IMR-90 (cell line): ENCODE measurements at regions not wholly inside any gene's neighbourhood (a gene's known extent, or its start where the extent isn't known, plus 50 kb on each side); places are given as distances from the start of the nearest gene placed in this dataset.

Source experiments
- ATAC-seq: fragments of 200-7000 bp; cut with Tn5 transposase; 2 replicates; pipeline ENCODE4 v1.9.1; 2020; ENCODE audit warnings: low read depth, mild to moderate bottlenecking, moderate library complexity
- BruUV-seq: library from RNA; stranded (reverse); fragments of 400-500 nt; replicated peaks from 2 replicates; lab custom pipeline; 2021; lab: Mats Ljungman, UMichigan
- CTCF ChIA-PET: fragments of 300-600 bp; formaldehyde crosslinking; extraction: SDS; loops from one replicate; lab custom pipeline; 2021; ENCODE audit warnings: antibody characterized with exemption; lab: Yijun Ruan, JAX
- POLR2A ChIA-PET: fragments of 300-600 bp; sonication (Branson Sonifier 250); formaldehyde crosslinking; loops from one replicate; lab custom pipeline; 2022; ENCODE audit warnings: antibody characterized with exemption; ENCODE audit not compliant: unreplicated experiment; lab: Charles Lee
- DNase-seq: peaks from one replicate; pipeline ENCODE4 v3.0.0; 2013
- H2AFZ ChIP-seq: replicated peaks from 2 replicates; pipeline ENCODE3; 2013; ENCODE audit warnings: low read length, mild to moderate bottlenecking; ENCODE audit not compliant: poor library complexity
- H2AK5ac ChIP-seq: 2 replicates; pipeline ENCODE4 v1.6.1; 2013; ENCODE audit warnings: low read depth, low read length, inconsistent platforms
- H2AK9ac ChIP-seq: replicated peaks from 2 replicates; pipeline ENCODE3; 2013; ENCODE audit warnings: mild to moderate bottlenecking, low read depth, low read length, moderate library complexity; ENCODE audit not compliant: poor library complexity
- H2BK120ac ChIP-seq: 2 replicates; pipeline ENCODE4 v1.6.1; 2013; ENCODE audit warnings: low read depth, low read length, inconsistent platforms
- H2BK15ac ChIP-seq: 3 replicates; pipeline ENCODE4 v1.6.1; 2013; ENCODE audit warnings: low read depth, low read length, inconsistent platforms
- H2BK20ac ChIP-seq: 2 replicates; pipeline ENCODE4 v1.6.1; 2013; ENCODE audit warnings: low read depth, mild to moderate bottlenecking, inconsistent platforms, low read length, moderate library complexity
- H2BK5ac ChIP-seq: 2 replicates; pipeline ENCODE4 v1.6.1; 2013; ENCODE audit warnings: mild to moderate bottlenecking, low read depth, low read length, inconsistent platforms; ENCODE audit not compliant: poor library complexity, severe bottlenecking
- H3K14ac ChIP-seq: replicated peaks from 2 replicates; pipeline ENCODE4 v1.6.1; 2013; ENCODE audit warnings: low read depth, low read length, inconsistent platforms
- H3K18ac ChIP-seq: 2 replicates; pipeline ENCODE4 v1.6.1; 2013; ENCODE audit warnings: low read depth, low read length, control low read depth
- H3K23ac ChIP-seq: 2 replicates; pipeline ENCODE4 v1.6.1; 2013; ENCODE audit warnings: low read depth, low read length, inconsistent platforms
- H3K27ac ChIP-seq: 2 replicates; pipeline ENCODE4 v1.5.1; 2013; ENCODE audit warnings: mild to moderate bottlenecking, control low read depth, low read length; ENCODE audit not compliant: insufficient read depth
- H3K27me3 ChIP-seq: 2 replicates; pipeline ENCODE4 v1.6.1; 2013; ENCODE audit warnings: low read length; ENCODE audit not compliant: control insufficient read depth, insufficient read depth
- H3K36me3 ChIP-seq: 2 replicates; pipeline ENCODE4 v1.6.1; 2013; ENCODE audit warnings: low read length, mixed read lengths; ENCODE audit not compliant: control insufficient read depth, insufficient read depth
- H3K4ac ChIP-seq: 2 replicates; pipeline ENCODE4 v1.6.1; 2013; ENCODE audit warnings: low read depth, low read length, inconsistent platforms
- H3K4me1 ChIP-seq: 2 replicates; pipeline ENCODE4 v1.6.1; 2013; ENCODE audit warnings: low read length, mixed read lengths; ENCODE audit not compliant: control insufficient read depth, insufficient read depth
- H3K4me2 ChIP-seq: 2 replicates; pipeline ENCODE4 v1.6.1; 2013; ENCODE audit warnings: low read depth, mild to moderate bottlenecking, control low read depth, low read length, moderate library complexity
- H3K4me3 ChIP-seq: 2 replicates; pipeline ENCODE4 v1.5.1; 2013; ENCODE audit warnings: low read depth, mild to moderate bottlenecking, control low read depth, low read length, moderate library complexity; ENCODE audit not compliant: insufficient read depth
- H3K56ac ChIP-seq: 2 replicates; pipeline ENCODE4 v1.6.1; 2013; ENCODE audit warnings: low read length, inconsistent platforms; ENCODE audit not compliant: insufficient read depth; ENCODE audit errors: extremely low read depth
- H3K79me1 ChIP-seq, 2 experiments: 2 replicates each; pipeline ENCODE4 v1.6.1; 2013; ENCODE audit warnings: low read length in 2 of 2, inconsistent platforms in 1 of 2, low read depth in 1 of 2
- H3K9ac ChIP-seq: 2 replicates; pipeline ENCODE4 v1.6.1; 2013; ENCODE audit warnings: low read depth, low read length, control low read depth
- H3K9me1 ChIP-seq: 2 replicates; pipeline ENCODE4 v1.6.1; 2013; ENCODE audit warnings: low read length, inconsistent platforms; ENCODE audit not compliant: insufficient read depth
- H3K9me3 ChIP-seq: 2 replicates; pipeline ENCODE4 v1.6.1; 2013; ENCODE audit warnings: low read length; ENCODE audit not compliant: control insufficient read depth, insufficient read depth
- H4K20me1 ChIP-seq: 2 replicates; pipeline ENCODE4 v1.6.1; 2013; ENCODE audit warnings: low read length, inconsistent platforms; ENCODE audit not compliant: insufficient read depth
- H4K5ac ChIP-seq: 2 replicates; pipeline ENCODE4 v1.6.1; 2013; ENCODE audit warnings: mild to moderate bottlenecking, low read depth, low read length, control low read depth
- H4K8ac ChIP-seq, 2 experiments: 2 replicates each; pipeline ENCODE4 v1.6.1; 2013; ENCODE audit warnings: low read depth in 2 of 2, low read length in 2 of 2, control low read depth in 1 of 2, inconsistent platforms in 1 of 2
- H4K91ac ChIP-seq: 2 replicates; pipeline ENCODE4 v1.6.1; 2013; ENCODE audit warnings: low read depth, low read length, inconsistent platforms; ENCODE audit not compliant: insufficient read depth
- BHLHE40 ChIP-seq: fragments of 150-350 bp; IDR thresholded peaks from 2 replicates; pipeline ENCODE4 v1.6.1; 2016; ENCODE audit warnings: mild to moderate bottlenecking, low read depth, low read length
- CEBPB ChIP-seq: IDR thresholded peaks from 2 replicates; pipeline ENCODE4 v1.6.1; 2012; ENCODE audit warnings: low read depth, low read length, improper control_type of control experiment
- FOS ChIP-seq: fragments of 150-350 bp; IDR thresholded peaks from 2 replicates; pipeline ENCODE4 v1.6.1; 2016; ENCODE audit warnings: low read depth, low read length
- MAZ ChIP-seq: IDR thresholded peaks from 2 replicates; pipeline ENCODE4 v1.6.1; 2012; ENCODE audit warnings: low read depth, mild to moderate bottlenecking, low read length, improper control_type of control experiment, moderate library complexity, borderline replicate concordance
- MXI1 ChIP-seq: IDR thresholded peaks from 2 replicates; pipeline ENCODE4 v1.6.1; 2012; ENCODE audit warnings: low read depth, mild to moderate bottlenecking, low read length, moderate library complexity, borderline replicate concordance
- NFE2L2 ChIP-seq: fragments of 150-350 bp; IDR thresholded peaks from 2 replicates; pipeline ENCODE4 v1.6.1; 2016; ENCODE audit warnings: low read depth, mild to moderate bottlenecking, low read length
- RAD21 ChIP-seq: IDR thresholded peaks from 2 replicates; pipeline ENCODE4 v1.6.1; 2012; ENCODE audit warnings: low read length, improper control_type of control experiment
- RCOR1 ChIP-seq: IDR thresholded peaks from 2 replicates; pipeline ENCODE4 v1.6.1; 2012; ENCODE audit warnings: mild to moderate bottlenecking, low read length, improper control_type of control experiment; ENCODE audit not compliant: insufficient replicate concordance
- RFX5 ChIP-seq: IDR thresholded peaks from 2 replicates; pipeline ENCODE4 v1.8.0; 2012; ENCODE audit warnings: low read depth, mild to moderate bottlenecking, low read length, moderate library complexity
- SMC3 ChIP-seq: fragments of 150-350 bp; IDR thresholded peaks from 2 replicates; pipeline ENCODE4 v1.6.1; 2016; ENCODE audit warnings: low read depth, mild to moderate bottlenecking, antibody characterized with exemption, low read length, moderate library complexity
- WGBS, 2 experiments: methylation state at CpG; one replicate each; pipeline versions ENCODE4 v1.1.5 to v1.1.7; 2013; ENCODE audit warnings: missing lambda C conversion rate in 2 of 2; ENCODE audit not compliant: insufficient read length in 1 of 2; ENCODE audit errors: extremely low coverage in 2 of 2; 5-methylcytosine and 5-hydroxymethylcytosine counted together
- dilution Hi-C: fragments of 300-500 bp; cut with HindIII; formaldehyde crosslinking; loops from one replicate; pipeline ENCODE4 v1.14.3; 2018; ENCODE audit warnings: low sequenced_read_pairs; ENCODE audit not compliant: unreplicated experiment
- in situ Hi-C: fragments of 300-500 bp; cut with MboI; formaldehyde crosslinking; loops from 3 replicates; pipeline ENCODE4 v1.14.3; 2019; ENCODE audit warnings: low sequenced_read_pairs, inconsistent platforms, mixed read lengths
- intact Hi-C: fragments of 100-400 bp; cut with micrococcal nuclease; formaldehyde crosslinking; loops from 2 replicates; pipeline ENCODE4 v1.10.0; 2022

GRCh38 chr3:64308931-64309330, 83.7 kb upstream of the PRICKLE2 start:
- no peak overlapping the region for H2AK5ac ChIP-seq
- no peak overlapping the region for H3K27ac ChIP-seq
- H2AK9ac ChIP-seq, result no peak overlapping the region
- ATAC-seq, result no peak
- no peak for DNase-seq
- POLR2A ChIA-PET, result no interaction called here
- no peak overlapping the region for H3K14ac ChIP-seq
- H3K27me3 ChIP-seq, result no peaks in the 10 kb centered on the region
- CTCF ChIA-PET, result interaction anchor here (0.6 to 1.0 kb wide), 2 partner anchors 8 to 279 kb away, joined by 3 read pairs; no protein-coding TSS in a partner anchor
- no peak overlapping the region for H4K8ac ChIP-seq
- no peak overlapping the region for H2AFZ ChIP-seq
- dilution Hi-C loops (no loop called here), in situ Hi-C loops (no loop called here), intact Hi-C loops (loop anchor here (5.0 kb wide), 1 partner anchor 63 kb away; no protein-coding TSS in a partner anchor)
- no peak overlapping the region for H2BK5ac ChIP-seq
- H3K4ac ChIP-seq, result no peak overlapping the region
- H3K4me1 ChIP-seq, result peaks cover 2% of the 10 kb centered on the region
- H3K23ac ChIP-seq, result no peak overlapping the region
- no peaks in the 10 kb centered on the region for H3K36me3 ChIP-seq
- H2BK15ac ChIP-seq, result no peak overlapping the region
- no CpG with 5 or more reads among the region's 1 CpG for WGBS, 2 experiments
- TF ChIP-seq RAD21, result no peak
- TF ChIP-seq RCOR1, result no peak
- no peak for TF ChIP-seq RFX5
- no peak for TF ChIP-seq NFE2L2
- no peak for TF ChIP-seq SMC3
- TF ChIP-seq CEBPB, result no peak
- TF ChIP-seq FOS, result no peak
- no peak for TF ChIP-seq BHLHE40
- no peak for TF ChIP-seq MAZ
- TF ChIP-seq MXI1, result no peak
- no peaks in the 10 kb centered on the region for H3K79me1 ChIP-seq
- 0 out of 2 replicates have a peak, but pooled peaks cover 1% of the 10 kb centered on the region for H3K9me1 ChIP-seq
- H3K4me2 ChIP-seq, result no peak overlapping the region
- no peak overlapping the region for H3K18ac ChIP-seq
- no peak overlapping the region for H3K4me3 ChIP-seq
- no peaks in the 10 kb centered on the region for H4K20me1 ChIP-seq
- no peak overlapping the region for H4K91ac ChIP-seq
- no peak overlapping the region for H4K5ac ChIP-seq
- H2BK20ac ChIP-seq, result no peak overlapping the region
- H3K9ac ChIP-seq, result no peak overlapping the region
- H3K9me3 ChIP-seq, result no peaks in the 10 kb centered on the region
- no peak overlapping the region for H3K56ac ChIP-seq
- H2BK120ac ChIP-seq, result no peak overlapping the region
- no TSS peak for BruUV-seq
